Esophagus muscularis mucosa (tissue), 4 donors: ENCODE measurements at regions not wholly inside any gene's neighbourhood (a gene's known extent, or its start where the extent isn't known, plus 50 kb on each side); places are given as distances from the start of the nearest gene placed in this dataset.

Experiments
- DNase-seq: peaks from one replicate; pipeline ENCODE4 v3.0.0-alpha.2; 2017; ENCODE audit errors: extremely low spot score
- H3K27ac ChIP-seq, 4 donors: fragments of 200-600 bp; sonication (generic); replicated peaks in 1 of 4; 1 replicate in 3 of 4; 2 replicates in 1 of 4; pipeline ENCODE4 v1.5.1; 2016 to 2019; ENCODE audit warnings: mild to moderate bottlenecking in 1 of 4
- H3K27me3 ChIP-seq, 4 donors: fragments of 200-600 bp; sonication (generic); one replicate each; pipeline versions ENCODE4 v1.5.1 to v1.6.0; 2016 to 2019
- H3K36me3 ChIP-seq, 4 donors: fragments of 200-600 bp; sonication (generic); one replicate each; pipeline ENCODE4 v1.5.1; 2016 to 2019
- H3K4me1 ChIP-seq, 4 donors: fragments of 200-600 bp; sonication (generic); one replicate each; pipeline ENCODE4 v1.5.1; 2016 to 2019
- H3K4me3 ChIP-seq, 4 donors: fragments of 200-600 bp; sonication (generic); 1 replicate in 2 of 4; 2 replicates in 2 of 4; pipeline ENCODE4 v1.5.1; 2016 to 2019; ENCODE audit warnings: mild to moderate bottlenecking in 4 of 4, moderate library complexity in 1 of 4
- H3K9me3 ChIP-seq, 4 donors: fragments of 200-600 bp; sonication (generic); 1 replicate in 3 of 4; 2 replicates in 1 of 4; pipeline ENCODE4 v1.5.1; 2016 to 2019
- EP300 ChIP-seq: sonication (generic); formaldehyde crosslinking; IDR thresholded peaks from one replicate; pipeline ENCODE4 v1.6.1; 2017; ENCODE audit warnings: antibody characterized with exemption
- POLR2A ChIP-seq: fragments of 450-650 bp; IDR thresholded peaks from one replicate; pipeline ENCODE4 v1.6.1; 2017; ENCODE audit warnings: antibody characterized with exemption, moderate library complexity, mild to moderate bottlenecking, low read depth
- POLR2AphosphoS5 ChIP-seq, 2 donors: sonication (generic); formaldehyde crosslinking; IDR thresholded peaks; one replicate each; pipeline ENCODE4 v1.6.1; 2017; ENCODE audit warnings: antibody characterized with exemption in 2 of 2
- WGBS: methylation state at CpG from one replicate; pipeline ENCODE4 v1.1.5; 2018; 5-methylcytosine and 5-hydroxymethylcytosine counted together
- intact Hi-C: fragments of 100-400 bp; cut with DNase I; formaldehyde crosslinking; loops from one replicate; pipeline ENCODE4 v1.15.1; 2023
- TF ChIP-seq, protein P1 (sequence below), 3 experiments: fragments of 200-600 bp in 2 of 3; fragments of 450-650 bp in 1 of 3; sonication (generic) in 2 of 3; IDR thresholded peaks; one replicate each; pipeline ENCODE4 v1.5.1; 2017 to 2019; ENCODE audit warnings: antibody characterized with exemption in 3 of 3, mild to moderate bottlenecking in 2 of 3, moderate library complexity in 1 of 3

DNA sequence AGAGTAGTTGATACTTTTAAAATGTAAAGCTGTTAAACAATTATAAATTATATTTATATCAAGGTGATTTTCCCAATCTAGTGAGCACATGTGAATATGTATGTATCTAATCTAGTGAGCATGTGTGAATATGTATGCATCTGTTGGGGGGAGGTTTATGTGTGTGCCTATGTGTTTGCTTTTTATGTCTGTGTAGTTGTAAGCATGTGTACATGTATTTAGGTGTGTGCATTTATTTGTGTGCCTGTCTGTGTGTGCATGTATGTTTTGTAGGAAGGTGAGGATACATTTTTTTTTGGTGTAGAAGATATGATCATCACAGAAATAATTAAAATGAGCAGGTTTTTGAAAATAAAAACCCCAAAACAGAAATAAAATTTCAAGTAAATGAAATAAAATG, 318.9 kb upstream of the CHRM3 start:
- intact Hi-C loops = no loop called here

GRCh38 chr1:239067058-239067457, 319.3 kb upstream of the CHRM3 start:
- Histone ChIP-seq H3K27me3 (no peaks in the 10 kb centered on the region), H3K36me3 (no peaks in the 10 kb centered on the region), H3K27ac (no peak overlapping the region), H3K4me1 (no peaks in the 10 kb centered on the region), H3K9me3 (peaks cover 0 to 1% (median 0%) of the 10 kb centered on the region in 4 donors), H3K4me3 (no peak overlapping the region)
- DNase-seq = no peak
- 72% methylated on average over 1 of the region's 1 CpG for WGBS
- TF ChIP-seq POLR2AphosphoS5 (IDR thresholded peaks at IDR 0.05) (no peak), EP300 (no peak), POLR2A (no peak)
- TF ChIP-seq, protein P1, sequence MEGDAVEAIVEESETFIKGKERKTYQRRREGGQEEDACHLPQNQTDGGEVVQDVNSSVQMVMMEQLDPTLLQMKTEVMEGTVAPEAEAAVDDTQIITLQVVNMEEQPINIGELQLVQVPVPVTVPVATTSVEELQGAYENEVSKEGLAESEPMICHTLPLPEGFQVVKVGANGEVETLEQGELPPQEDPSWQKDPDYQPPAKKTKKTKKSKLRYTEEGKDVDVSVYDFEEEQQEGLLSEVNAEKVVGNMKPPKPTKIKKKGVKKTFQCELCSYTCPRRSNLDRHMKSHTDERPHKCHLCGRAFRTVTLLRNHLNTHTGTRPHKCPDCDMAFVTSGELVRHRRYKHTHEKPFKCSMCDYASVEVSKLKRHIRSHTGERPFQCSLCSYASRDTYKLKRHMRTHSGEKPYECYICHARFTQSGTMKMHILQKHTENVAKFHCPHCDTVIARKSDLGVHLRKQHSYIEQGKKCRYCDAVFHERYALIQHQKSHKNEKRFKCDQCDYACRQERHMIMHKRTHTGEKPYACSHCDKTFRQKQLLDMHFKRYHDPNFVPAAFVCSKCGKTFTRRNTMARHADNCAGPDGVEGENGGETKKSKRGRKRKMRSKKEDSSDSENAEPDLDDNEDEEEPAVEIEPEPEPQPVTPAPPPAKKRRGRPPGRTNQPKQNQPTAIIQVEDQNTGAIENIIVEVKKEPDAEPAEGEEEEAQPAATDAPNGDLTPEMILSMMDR (IDR thresholded peaks at IDR 0.05) = no peak
- intact Hi-C loops = no loop called here

More for the DNA sequence above, 318.9 kb upstream of the CHRM3 start:
- H3K4me1 ChIP-seq = no peaks in the 10 kb centered on the region
- TF ChIP-seq POLR2A (no peak), EP300 (no peak), POLR2AphosphoS5 (IDR thresholded peaks at IDR 0.05) (no peak)
- TF ChIP-seq, protein P1 (IDR thresholded peaks at IDR 0.05) = no peak
- no peaks in the 10 kb centered on the region for H3K27me3 ChIP-seq
- peaks cover 0 to 4% (median 2%) of the 10 kb centered on the region in 4 donors for H3K9me3 ChIP-seq
- H3K4me3 ChIP-seq = no peak overlapping the region
- no peaks in the 10 kb centered on the region for H3K36me3 ChIP-seq
- no peak for DNase-seq
- no peak overlapping the region for H3K27ac ChIP-seq

DNA sequence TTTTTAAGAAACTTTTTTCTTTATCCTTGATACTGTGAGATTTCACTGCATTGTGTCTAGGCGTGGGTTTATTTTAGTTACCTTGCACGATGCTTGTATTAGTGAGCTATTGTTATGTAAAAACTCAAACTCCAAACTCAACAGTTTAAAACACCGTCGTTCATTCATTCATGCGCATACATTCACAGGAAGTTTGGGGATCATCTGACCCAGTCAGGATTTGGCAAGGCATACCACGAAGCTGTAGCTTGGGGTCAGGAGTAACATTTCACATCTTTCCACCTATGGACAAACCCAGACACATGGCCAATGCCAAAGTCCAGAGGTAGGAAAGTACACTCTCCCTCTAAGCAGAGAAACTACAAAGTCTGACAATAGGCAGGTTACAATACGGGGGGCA, 324.6 kb upstream of the CHRM3 start:
- H3K27ac ChIP-seq = no peak overlapping the region
- DNase-seq = no peak
- no peaks in the 10 kb centered on the region for H3K27me3 ChIP-seq
- intact Hi-C loops = no loop called here
- no peaks in the 10 kb centered on the region for H3K36me3 ChIP-seq
- no peak overlapping the region for H3K4me3 ChIP-seq
- no peaks in the 10 kb centered on the region for H3K9me3 ChIP-seq
- no peak for TF ChIP-seq POLR2AphosphoS5 (IDR thresholded peaks at IDR 0.05)
- TF ChIP-seq POLR2A = no peak
- TF ChIP-seq, protein P1 (IDR thresholded peaks at IDR 0.05) = no peak
- no peak for TF ChIP-seq EP300
- H3K4me1 ChIP-seq = no peaks in the 10 kb centered on the region
- WGBS = 79% methylated on average over 7 of the region's 7 CpGs

DNA sequence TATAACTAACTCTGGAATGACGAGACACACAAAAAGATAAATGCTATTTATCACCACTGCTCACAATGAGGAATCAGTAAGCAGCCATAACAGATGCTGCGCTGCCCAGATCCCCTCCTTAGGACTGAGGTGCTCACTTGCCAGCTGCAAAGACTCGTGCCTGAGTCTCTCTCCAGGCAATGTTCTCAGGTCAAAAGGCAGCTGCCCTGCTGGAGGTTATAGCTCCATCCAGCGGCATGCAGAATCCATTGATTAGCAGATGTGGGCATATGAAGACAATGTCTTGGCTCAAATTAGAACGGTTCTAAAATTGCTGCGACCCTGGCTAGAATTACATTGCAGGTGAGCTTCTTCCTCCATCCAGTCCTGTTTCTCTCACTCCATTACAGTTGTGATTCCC, 328.2 kb upstream of the CHRM3 start:
- WGBS = 74% methylated on average over 6 of the region's 6 CpGs
- Histone ChIP-seq H3K27me3 (no peaks in the 10 kb centered on the region), H3K27ac (no peak overlapping the region), H3K9me3 (peaks cover 0 to 13% (median 0%) of the 10 kb centered on the region in 4 donors), H3K4me3 (no peak overlapping the region), H3K4me1 (no peaks in the 10 kb centered on the region), H3K36me3 (no peaks in the 10 kb centered on the region)
- no peak for DNase-seq
- TF ChIP-seq EP300 (no peak), POLR2AphosphoS5 (IDR thresholded peaks at IDR 0.05) (no peak), POLR2A (no peak)
- TF ChIP-seq, protein P1 (IDR thresholded peaks at IDR 0.05) = no peak
- intact Hi-C loops = no loop called here

DNA sequence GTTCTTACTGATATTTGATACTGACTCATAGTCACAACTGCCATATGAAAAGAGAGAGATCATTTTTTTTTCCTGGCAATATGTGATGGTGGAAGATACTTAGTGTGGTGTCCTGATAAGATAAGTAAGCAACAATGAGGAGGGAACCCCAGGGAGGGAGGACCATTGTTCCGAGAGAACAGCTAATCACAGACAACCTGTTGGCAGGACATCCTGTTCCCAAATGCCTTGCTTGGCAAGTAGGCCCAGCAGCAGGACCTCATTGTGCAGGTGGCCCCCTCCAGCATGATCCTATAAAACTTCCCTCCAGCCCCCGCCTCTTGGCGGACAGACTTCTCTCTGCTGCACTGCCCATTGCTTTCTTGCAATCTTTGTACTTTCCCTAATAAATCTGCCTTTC, 329.4 kb upstream of the CHRM3 start:
- no peak for DNase-seq
- no peak overlapping the region for H3K27ac ChIP-seq
- no peak overlapping the region for H3K4me3 ChIP-seq
- H3K36me3 ChIP-seq = no peaks in the 10 kb centered on the region
- TF ChIP-seq, protein P1 (IDR thresholded peaks at IDR 0.05) = no peak
- TF ChIP-seq POLR2A = no peak
- TF ChIP-seq EP300 = no peak
- TF ChIP-seq POLR2AphosphoS5 (IDR thresholded peaks at IDR 0.05) = no peak
- no peaks in the 10 kb centered on the region for H3K27me3 ChIP-seq
- WGBS = 91% methylated on average over 3 of the region's 3 CpGs
- peaks cover 0 to 13% (median 0%) of the 10 kb centered on the region in 4 donors for H3K9me3 ChIP-seq
- intact Hi-C loops = no loop called here
- H3K4me1 ChIP-seq = no peaks in the 10 kb centered on the region
